D721Med (cell line): ENCODE measurements at regions not wholly inside any gene's neighbourhood (a gene's known extent, or its start where the extent isn't known, plus 50 kb on each side); places are given as distances from the start of the nearest gene placed in this dataset.

Experiments
- DNase-seq: peaks from one replicate; pipeline ENCODE4 v3.0.0; 2011; ENCODE audit warnings: low spot score; ENCODE audit not compliant: insufficient read length
- FAIRE-seq: peaks from 2 replicates; lab custom pipeline; 2011; peaks lifted over from hg19 to GRCh38; lab: Jason Lieb, UNC
- TF ChIP-seq, protein P1 (sequence below): IDR thresholded peaks from 2 replicates; pipeline ENCODE4 v1.5.1; 2012; ENCODE audit warnings: mild to moderate bottlenecking, control low read depth; ENCODE audit not compliant: insufficient read depth; ENCODE audit errors: missing control alignments

DNA sequence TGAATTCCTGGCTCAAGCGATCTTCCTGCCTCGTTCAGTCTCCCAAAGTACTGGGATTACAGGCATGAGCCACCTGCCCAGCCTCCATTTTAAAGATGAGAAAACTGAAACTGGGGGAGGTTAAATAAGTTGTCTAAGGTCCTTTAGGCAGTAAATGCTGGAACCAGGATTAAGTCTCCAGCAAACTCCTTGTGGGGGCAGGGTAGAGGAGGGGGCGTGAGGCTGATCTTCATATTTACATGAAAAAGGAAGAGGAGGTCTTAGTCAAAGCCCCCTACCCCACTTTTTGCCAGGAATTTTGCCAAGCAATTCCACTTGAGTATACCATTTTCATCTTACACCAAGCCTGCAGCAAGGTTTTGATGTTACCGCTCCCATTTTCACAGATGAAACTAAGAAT lies 76.6 kb upstream of the NR4A3 start:
- TF ChIP-seq, protein P1, sequence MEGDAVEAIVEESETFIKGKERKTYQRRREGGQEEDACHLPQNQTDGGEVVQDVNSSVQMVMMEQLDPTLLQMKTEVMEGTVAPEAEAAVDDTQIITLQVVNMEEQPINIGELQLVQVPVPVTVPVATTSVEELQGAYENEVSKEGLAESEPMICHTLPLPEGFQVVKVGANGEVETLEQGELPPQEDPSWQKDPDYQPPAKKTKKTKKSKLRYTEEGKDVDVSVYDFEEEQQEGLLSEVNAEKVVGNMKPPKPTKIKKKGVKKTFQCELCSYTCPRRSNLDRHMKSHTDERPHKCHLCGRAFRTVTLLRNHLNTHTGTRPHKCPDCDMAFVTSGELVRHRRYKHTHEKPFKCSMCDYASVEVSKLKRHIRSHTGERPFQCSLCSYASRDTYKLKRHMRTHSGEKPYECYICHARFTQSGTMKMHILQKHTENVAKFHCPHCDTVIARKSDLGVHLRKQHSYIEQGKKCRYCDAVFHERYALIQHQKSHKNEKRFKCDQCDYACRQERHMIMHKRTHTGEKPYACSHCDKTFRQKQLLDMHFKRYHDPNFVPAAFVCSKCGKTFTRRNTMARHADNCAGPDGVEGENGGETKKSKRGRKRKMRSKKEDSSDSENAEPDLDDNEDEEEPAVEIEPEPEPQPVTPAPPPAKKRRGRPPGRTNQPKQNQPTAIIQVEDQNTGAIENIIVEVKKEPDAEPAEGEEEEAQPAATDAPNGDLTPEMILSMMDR: no peak
- FAIRE-seq: no peak

GRCh38 chr9:99746406-99746805 lies 75.3 kb upstream of the NR4A3 start:
- DNase-seq (no peak), FAIRE-seq (no peak)
- TF ChIP-seq, protein P1: no peak

More for the DNA sequence above, 76.6 kb upstream of the NR4A3 start:
- no peak for DNase-seq

GRCh38 chr9:99748266-99748665 lies 73.4 kb upstream of the NR4A3 start:
- FAIRE-seq (no peak), DNase-seq (no peak)
- TF ChIP-seq, protein P1: no peak

- TF ChIP-seq, protein P1: no peak
- no peak for FAIRE-seq
- DNase-seq: no peak
Observed at GRCh38 chr9:99748676-99749075, 73.0 kb upstream of the NR4A3 start.

GRCh38 chr9:99749641-99750040 lies 72.0 kb upstream of the NR4A3 start:
- no peak for FAIRE-seq
- DNase-seq: no peak
- TF ChIP-seq, protein P1: no peak

GRCh38 chr9:99750526-99750925 lies 71.2 kb upstream of the NR4A3 start:
- TF ChIP-seq, protein P1: no peak
- FAIRE-seq: no peak

DNA sequence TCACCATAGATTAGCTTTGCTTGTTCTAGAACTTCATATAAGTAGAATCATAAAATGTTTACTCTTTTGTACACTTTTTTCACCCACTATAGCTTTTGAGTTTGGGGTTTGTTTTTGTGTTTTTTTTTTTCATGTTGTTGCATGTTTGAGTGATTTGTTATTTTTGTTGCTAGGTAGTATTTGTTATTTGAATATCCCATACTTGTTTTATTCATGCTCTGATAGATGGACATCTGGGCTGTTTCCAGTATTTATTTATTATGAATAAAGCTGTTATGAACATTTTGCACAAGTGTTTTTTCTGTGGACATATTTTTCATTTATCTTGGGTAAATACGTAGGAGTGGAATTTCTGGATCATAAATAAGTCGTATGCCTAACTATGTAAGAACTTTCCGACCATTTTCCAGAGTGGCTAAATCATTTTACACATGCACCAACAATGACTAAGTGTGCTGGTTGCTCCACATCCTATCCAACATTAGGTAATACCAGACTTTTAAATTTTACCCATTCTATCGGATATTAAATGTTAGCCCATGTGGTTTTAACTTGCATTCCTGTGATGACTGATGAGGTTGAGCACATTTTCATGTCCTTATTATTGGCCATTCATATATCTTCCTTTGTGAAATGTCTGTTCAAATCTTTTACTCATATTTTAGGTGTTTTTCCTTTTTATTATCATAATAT lies 69.1 kb upstream of the NR4A3 start:
- no peak for FAIRE-seq
- TF ChIP-seq, protein P1: no peak
- DNase-seq: no peak

More at GRCh38 chr9:99750526-99750925, 71.2 kb upstream of the NR4A3 start:
- DNase-seq: no peak
